Fibroblast of upper back skin (primary cell): ENCODE measurements at regions not wholly inside any gene's neighbourhood (a gene's known extent, or its start where the extent isn't known, plus 50 kb on each side); places are given as distances from the start of the nearest gene placed in this dataset.

Experiments used
- DNase-seq: peaks from one replicate; pipeline ENCODE4 v3.0.0-alpha.2; 2013

GRCh38 chr6:48813836-48814235 is 649.2 kb downstream of the MMUT start:
- no peak for DNase-seq

DNA sequence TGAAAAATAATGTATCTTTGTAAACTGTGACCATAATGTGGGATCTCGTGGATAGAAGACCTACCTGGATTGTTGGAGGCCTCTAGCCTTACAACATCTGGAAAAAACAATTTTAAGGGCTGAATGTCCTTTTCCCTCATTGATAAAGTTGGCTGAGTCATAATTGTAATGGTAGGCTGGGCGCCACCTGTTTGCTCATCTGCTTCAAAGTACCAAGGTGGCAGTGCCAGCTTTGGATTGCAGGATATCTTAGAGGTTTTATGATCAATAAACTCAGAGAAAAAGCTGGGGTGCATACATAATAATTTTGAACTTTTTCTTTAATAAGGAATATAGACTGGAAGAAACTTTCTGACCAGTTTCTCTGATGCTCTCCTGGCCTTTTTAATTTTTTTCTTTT is 653.4 kb downstream of the MMUT start:
- DNase-seq, result no peak

- no peak for DNase-seq
Measured at GRCh38 chr6:48809245-48809644, 653.8 kb downstream of the MMUT start.

DNA sequence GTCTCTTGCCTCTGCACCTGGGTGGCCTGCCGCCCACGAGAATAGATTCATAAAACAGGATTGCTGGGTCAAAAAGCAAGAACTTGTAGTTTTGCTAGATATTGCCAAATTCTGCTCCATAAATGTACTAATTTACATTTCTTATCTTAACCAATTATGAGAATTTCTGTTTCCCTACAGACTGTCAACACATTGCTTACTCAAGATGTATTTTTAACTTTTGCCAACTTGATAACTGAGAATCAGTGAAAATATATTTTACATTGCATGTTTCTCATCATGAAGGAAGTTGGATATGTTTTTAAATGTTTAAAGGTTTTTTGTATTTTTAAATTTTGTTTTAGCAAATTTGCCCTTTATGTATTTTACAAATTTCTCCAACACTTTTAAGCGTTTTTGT is 664.8 kb downstream of the MMUT start:
- no peak for DNase-seq

DNA sequence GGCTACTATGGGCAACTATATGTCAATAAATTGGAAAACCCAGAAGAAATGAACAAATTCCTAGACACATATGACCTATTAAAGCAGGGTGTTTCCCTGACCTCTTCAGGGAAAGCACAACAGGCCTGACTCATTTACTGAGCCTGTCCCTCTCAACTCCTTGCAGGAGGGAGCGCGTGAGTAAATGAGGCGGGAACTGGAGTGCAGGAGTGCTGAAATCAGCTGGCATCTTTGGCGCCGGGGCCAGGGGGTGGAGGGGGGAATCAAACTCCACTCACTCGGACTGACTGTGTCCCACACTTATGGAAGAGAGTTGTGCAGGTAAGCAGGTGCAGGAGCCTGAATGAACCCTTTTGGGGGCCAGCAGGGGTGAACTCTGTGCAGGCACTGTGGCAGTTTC is 671.2 kb upstream of the PTCHD4 start:
- DNase-seq, result no peak

DNA sequence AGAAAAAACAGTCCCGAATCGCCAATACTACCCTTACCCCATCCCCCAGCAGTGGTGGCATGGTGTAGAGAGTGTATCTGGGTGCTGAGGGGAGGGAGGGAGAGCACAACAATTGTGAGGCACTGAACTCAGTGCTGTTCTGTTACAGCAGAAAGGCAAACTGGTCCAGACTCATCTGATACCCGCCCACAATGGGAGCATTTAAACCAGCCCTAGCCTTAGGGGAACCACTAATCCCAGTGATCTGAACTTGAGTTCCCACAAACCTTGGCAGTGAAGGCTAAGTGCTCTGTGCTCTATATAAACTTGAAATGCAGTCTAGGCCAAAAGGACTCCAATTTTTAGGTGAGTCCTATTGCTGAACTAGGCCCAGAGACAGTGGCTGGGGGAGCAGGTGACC is 666.4 kb upstream of the PTCHD4 start:
- DNase-seq, result no peak

DNA sequence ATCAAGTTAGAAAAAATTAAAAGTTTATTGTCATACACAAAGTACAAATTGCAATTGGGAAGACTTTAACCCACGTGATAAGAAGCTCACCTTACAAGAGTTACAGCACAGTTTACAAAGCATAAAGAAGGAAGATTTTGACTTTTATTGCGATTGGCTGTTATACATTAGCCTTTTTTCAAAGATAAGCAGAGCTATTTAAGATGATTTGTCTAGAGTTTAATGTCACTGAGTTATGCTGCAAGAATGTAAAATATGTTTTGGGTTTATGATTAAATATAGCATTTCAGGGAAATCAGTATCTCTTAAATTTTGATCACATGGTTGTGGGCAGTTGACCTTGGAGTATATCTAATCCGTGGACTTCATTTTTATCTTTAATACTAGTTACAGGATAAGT is 664.2 kb upstream of the PTCHD4 start:
- DNase-seq, result peak; percentile 64

DNA sequence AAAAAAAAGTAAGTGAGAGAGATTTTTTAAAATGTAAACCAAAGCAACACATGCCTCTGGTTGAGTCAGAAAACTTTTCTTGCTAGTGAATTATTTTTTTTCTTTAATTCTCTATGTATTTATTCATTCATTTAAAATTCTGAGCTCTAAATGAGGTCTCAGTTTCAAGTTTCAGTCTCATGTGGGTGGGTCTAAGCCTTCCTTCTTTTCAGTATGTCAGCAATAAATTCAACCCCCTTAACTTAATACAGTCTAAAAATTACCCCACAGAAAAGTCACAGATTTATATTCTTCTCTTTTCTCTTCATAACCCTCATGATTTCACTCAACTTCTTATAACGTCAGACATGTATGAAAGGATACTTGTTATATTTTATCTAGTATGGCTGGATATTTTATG is 663.3 kb upstream of the PTCHD4 start:
- no peak for DNase-seq

- DNase-seq, result peak; percentile 70
Measured at GRCh38 chr6:48766349-48766748, 655.4 kb upstream of the PTCHD4 start.

DNA sequence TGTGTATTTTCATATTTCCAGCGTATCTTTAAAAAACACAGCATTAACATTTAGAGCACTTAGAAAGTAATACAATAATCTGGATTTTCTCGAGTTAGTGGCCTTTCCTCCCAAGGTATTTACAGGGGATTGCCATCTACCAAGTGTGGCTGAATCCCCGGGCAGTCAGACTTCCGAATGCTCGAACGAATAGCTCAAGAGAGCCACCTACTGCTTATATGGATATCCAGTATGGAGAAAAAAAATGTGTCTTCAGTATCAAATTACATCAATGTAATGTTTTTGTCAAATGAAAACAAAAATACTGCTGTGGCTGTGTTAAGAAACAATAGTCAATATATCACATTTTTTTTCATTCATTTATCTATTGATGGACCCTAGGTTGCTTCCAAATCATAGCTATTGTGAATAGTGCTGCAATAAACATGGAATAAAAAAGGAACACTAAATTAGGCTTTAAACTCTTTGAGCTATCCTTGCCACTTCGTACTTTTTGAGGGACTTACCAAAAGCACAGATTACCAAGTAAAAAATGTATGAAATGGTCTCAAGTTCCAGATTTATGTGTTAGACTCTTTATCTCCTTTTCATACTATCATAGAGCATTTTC is 654.5 kb upstream of the PTCHD4 start:
- peak; percentile 75 for DNase-seq

GRCh38 chr6:48764286-48765044 is 653.5 kb upstream of the PTCHD4 start:
- no peak for DNase-seq

- peak; percentile 19 for DNase-seq
Measured at GRCh38 chr6:48757661-48758060, 646.7 kb upstream of the PTCHD4 start.

- DNase-seq, result no peak
Measured at GRCh38 chr6:48755315-48755714, 644.3 kb upstream of the PTCHD4 start.

DNA sequence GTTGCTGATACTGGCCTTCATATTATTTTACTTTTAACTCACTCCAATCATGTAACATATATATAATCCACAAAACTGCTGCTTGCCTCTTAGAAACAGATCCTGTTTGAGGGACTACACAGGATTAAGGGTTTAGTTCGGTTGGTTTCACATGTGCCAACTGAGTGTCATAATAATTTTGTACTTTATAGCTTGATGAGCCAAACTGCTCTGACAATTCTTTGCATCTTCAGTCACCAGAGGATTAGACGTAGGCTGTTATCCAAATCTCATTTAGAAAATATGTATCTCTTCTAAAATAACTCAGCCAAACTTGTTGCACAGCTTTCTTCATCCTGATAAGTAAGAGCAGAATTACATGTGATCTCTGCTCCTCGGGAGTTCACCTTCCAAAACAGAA is 643.6 kb upstream of the PTCHD4 start:
- DNase-seq, result no peak

DNA sequence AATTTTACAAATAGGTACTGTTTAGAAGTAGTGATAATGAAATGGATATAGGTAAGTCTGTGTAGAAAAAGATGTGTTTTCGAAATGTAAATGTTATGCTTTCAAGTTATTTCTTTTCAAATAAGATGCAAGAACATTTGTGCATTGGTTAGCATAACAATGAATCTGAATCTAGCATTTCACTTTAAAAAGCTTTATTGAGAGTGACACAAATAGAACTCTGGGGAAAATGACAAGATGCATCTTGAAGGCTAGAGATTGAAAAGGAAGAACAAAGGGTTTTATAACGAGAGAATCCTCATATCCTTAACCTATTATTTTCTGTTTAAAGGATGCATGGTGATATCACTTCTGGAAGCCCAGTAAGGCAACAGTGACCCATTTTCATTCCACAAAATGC is 639.9 kb upstream of the PTCHD4 start:
- DNase-seq, result no peak

DNA sequence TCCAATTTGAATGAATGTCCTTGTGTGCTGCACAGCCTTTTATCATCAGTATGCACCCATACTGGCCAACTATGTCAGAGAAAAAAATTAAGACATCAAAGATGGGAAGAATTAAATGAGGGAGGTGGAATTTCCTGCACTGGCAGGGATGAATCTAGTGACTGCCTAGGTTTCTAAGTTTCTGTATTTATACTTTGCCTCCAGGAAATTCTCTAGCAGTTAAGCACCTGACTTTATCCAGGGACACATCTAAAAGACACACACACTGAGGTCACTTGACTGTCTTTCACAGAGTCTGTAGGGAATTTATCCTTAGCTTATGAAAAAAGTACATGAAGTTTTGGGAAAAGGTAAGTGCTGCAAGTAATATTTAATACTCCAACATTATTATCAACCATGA is 636.5 kb upstream of the PTCHD4 start:
- no peak for DNase-seq

GRCh38 chr6:48747040-48747439 is 636.0 kb upstream of the PTCHD4 start:
- no peak for DNase-seq

DNA sequence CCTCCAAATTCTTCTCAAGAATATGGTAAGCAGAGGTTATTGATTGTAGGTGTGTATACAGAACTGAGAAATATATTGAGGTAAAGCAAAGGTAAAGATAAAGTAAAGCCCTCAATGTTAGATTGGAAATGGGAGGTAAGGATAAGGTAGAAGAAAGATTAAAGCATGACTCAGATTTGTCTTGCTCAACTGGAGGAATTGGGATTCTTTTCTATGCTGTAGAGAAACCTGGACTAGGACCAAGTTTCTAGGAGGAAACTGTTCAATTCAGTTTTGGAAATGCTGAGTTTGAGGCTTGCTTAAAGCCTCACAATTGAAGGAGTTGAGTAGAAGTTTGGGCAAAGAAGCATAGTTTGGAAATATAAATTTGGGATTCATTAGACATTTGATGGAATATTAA is 634.0 kb upstream of the PTCHD4 start:
- DNase-seq, result peak; percentile 55

DNA sequence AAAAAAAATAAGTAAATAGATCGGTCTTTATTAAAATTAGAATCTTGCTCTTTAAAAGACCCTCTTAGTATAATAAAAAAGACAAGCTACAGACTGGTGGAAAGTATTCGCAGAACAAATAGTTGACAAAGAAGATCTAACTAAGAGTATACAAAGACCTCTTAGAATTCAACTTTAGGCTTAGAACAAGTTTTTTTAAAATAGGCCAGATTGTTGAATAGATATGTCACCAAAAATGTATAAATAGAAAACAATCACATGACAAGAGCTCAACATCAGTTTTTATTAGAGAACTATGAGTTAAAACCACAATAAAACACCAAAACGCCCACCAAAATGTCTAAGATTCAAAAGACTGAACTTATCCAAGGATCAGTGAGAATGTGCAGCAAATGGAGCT is 632.7 kb upstream of the PTCHD4 start:
- peak; percentile 11 for DNase-seq

- DNase-seq, result peak; percentile 93
Measured at GRCh38 chr6:48736501-48737206, 625.7 kb upstream of the PTCHD4 start.

DNA sequence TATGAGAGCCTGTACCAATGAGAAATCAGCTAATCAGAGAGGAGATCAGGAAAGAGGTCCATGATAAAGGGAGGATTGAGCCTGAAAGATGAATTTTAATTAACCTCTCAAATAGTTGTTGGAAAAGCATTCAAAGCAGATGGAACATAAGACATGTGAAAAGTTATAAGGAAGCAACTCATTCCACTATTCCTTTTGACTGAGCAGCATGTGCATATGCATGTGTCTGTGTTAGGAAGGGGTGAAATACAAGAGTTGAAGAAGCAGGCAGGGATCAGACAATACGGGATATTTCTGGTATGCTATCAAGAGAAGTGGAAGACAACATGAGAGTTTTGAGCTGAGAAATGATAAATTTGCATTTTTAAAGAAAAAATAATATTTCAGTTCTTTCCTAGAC is 624.8 kb upstream of the PTCHD4 start:
- no peak for DNase-seq

DNA sequence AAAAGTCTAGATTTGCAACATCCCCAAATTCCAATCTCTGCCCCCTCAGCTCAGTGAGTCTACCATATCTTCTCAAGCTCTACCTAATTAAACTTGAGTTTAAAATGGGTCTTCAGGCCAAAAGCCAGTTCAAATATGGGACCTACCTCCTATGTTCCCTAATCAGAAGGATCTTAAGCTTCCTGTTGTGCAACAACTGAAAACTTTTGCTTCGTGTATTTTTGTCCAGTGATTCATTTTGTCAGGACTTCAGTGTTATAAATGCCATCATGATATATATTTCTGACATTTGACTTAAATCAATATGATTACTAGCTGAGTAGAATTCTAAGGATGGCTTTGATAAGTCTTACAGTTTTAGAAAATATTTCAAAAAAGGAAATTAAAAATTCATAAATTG is 622.6 kb upstream of the PTCHD4 start:
- peak; percentile 44 for DNase-seq

GRCh38 chr6:48714699-48715098 is 603.7 kb upstream of the PTCHD4 start:
- DNase-seq, result no peak

- no peak for DNase-seq
Measured at GRCh38 chr6:48714250-48714649, 603.3 kb upstream of the PTCHD4 start.
